Heart left ventricle (tissue), 16 donors: ENCODE measurements at regions not wholly inside any gene's neighbourhood (a gene's known extent, or its start where the extent isn't known, plus 50 kb on each side); places are given as distances from the start of the nearest gene placed in this dataset.

Experiments used
- ATAC-seq, 4 donors: fragments of 200-7000 bp; cut with Tn5 transposase; one replicate each; pipeline ENCODE4 v1.9.1; 2020 to 2022; ENCODE audit warnings: moderate library complexity in 4 of 4, mild to moderate bottlenecking in 3 of 4, moderate number of reproducible peaks in 1 of 4
- DNase-seq, 5 donors: peaks; one replicate each; pipeline ENCODE4 v3.0.0-alpha.2; 2020
- H3K27ac ChIP-seq, 12 donors: fragments of 200-600 bp; sonication (generic) in 4 of 12; one replicate each; pipeline versions ENCODE4 v1.5.0 to v1.8.0; 2016 to 2022; ENCODE audit warnings: mild to moderate bottlenecking in 2 of 12
- H3K27me3 ChIP-seq, 9 donors: fragments of 200-600 bp; sonication (generic) in 2 of 9; one replicate each; pipeline versions ENCODE4 v1.5.1 to v1.8.0; 2016 to 2022; ENCODE audit warnings: mild to moderate bottlenecking in 3 of 9
- H3K36me3 ChIP-seq, 9 donors: fragments of 200-600 bp; sonication (generic) in 2 of 9; one replicate each; pipeline versions ENCODE4 v1.5.0 to v1.8.0; 2018 to 2022; ENCODE audit warnings: mild to moderate bottlenecking in 2 of 9
- H3K4me1 ChIP-seq, 12 donors: fragments of 200-600 bp; sonication (generic) in 4 of 12; one replicate each; pipeline versions ENCODE4 v1.5.0 to v1.8.0; 2016 to 2022; ENCODE audit warnings: mild to moderate bottlenecking in 3 of 12
- H3K4me3 ChIP-seq, 12 donors: fragments of 200-600 bp; sonication (generic) in 4 of 12; one replicate each; pipeline versions ENCODE4 v1.5.0 to v1.8.0; 2017 to 2022; ENCODE audit warnings: mild to moderate bottlenecking in 9 of 12, moderate library complexity in 4 of 12
- H3K9me3 ChIP-seq, 12 donors: fragments of 200-600 bp; sonication (generic) in 4 of 12; one replicate each; pipeline versions ENCODE4 v1.5.0 to v1.8.0; 2016 to 2022; ENCODE audit warnings: mild to moderate bottlenecking in 1 of 12
- CTCF ChIP-seq, 12 donors: fragments of 200-600 bp; sonication (generic) in 4 of 12; IDR thresholded peaks; one replicate each; pipeline versions ENCODE4 v1.5.0 to v1.8.0; 2018 to 2022; ENCODE audit warnings: antibody characterized with exemption in 12 of 12, mild to moderate bottlenecking in 5 of 12
- POLR2A ChIP-seq, 2 donors: fragments of 450-650 bp; IDR thresholded peaks; one replicate each; pipeline ENCODE4 v1.6.1; 2017; ENCODE audit warnings: antibody characterized with exemption in 2 of 2, mild to moderate bottlenecking in 2 of 2, moderate library complexity in 2 of 2
- WGBS, 4 donors: extraction: QIAGEN DNeasy Blood & Tissue Kit in 2 of 4; methylation state at CpG; one replicate each; pipeline versions ENCODE4 v1.1.5 to v1.1.7; 2013 to 2018; 5-methylcytosine and 5-hydroxymethylcytosine counted together
- intact Hi-C, 10 donors: fragments of 100-400 bp; cut with DNase I; formaldehyde crosslinking; loops; one replicate each; pipeline versions ENCODE4 v1.11.1 to v1.14.2; 2022
- donor health status: ischemic (EF 13 %, LVEDD 7.1; RV severe dilation, severe dysfunction).
- donor health status: healthy with polysubstance abuse.
- donor health status: DM: no; HTN: yes; CAD: no.
- donor health status: DM: no; HTN: no; CAD: no.
- donor health status: ischemic (EF 25% LVEDD 6.9; RV normal size, moderate dysfunction).
- donor health status: ischemic (EF 25% LVEDD 5.7; RV mildly dilated, moderate dysfunction).
- donor health status: healthy.
- donor health status: DM: yes; HTN: yes; CAD: no.
- donor health status: ischemic (EF 35%, LVEDD 5.7; RV mildly dilated, moderate dysfunction).
- donor health status: nonischemic (EF 11% LVEDD 7.7; RV severe dilation, severe dysfunction).
- donor health status: DM: yes; HTN: yes; CAD: no.
- donor health status: PGD.
- donor health status: ischemic (EF 29% LVEDD 5.4; RV normal size, mild dysfunction).
- donor health status: nonischemic (EF 23%, LVEDD 6.1; RV moderate dilation, normal function).

- ATAC-seq (peak in 3 of 4 donors; percentile 69 to 88 (median 71)), DNase-seq (no peak)
- Histone ChIP-seq H3K27me3 (peaks cover 0 to 4% (median 0%) of the 10 kb centered on the region in 9 donors), H3K4me1 (no peaks in the 10 kb centered on the region), H3K4me3 (no peak overlapping the region), H3K27ac (peak overlapping the region in 1 of 12 donors; percentile 29), H3K36me3 (no peaks in the 10 kb centered on the region), H3K9me3 (peaks cover 0 to 12% (median 2%) of the 10 kb centered on the region in 12 donors)
- WGBS, 4 donors: 53 to 64% (median 59%) methylated on average over 2 of the region's 2 CpGs
- intact Hi-C loops: no loop called here
- no peak for TF ChIP-seq CTCF (IDR thresholded peaks at IDR 0.05)
- TF ChIP-seq POLR2A (IDR thresholded peaks at IDR 0.05): no peak
These were observed 171.5 kb upstream of the ADCY1 start for GRCh38 chr7:45402480-45403218.

- TF ChIP-seq POLR2A (IDR thresholded peaks at IDR 0.05) (no peak), CTCF (IDR thresholded peaks at IDR 0.05) (no peak)
- H3K9me3 ChIP-seq: peaks cover 0 to 12% (median 2%) of the 10 kb centered on the region in 12 donors
- H3K36me3 ChIP-seq: no peaks in the 10 kb centered on the region
- H3K4me1 ChIP-seq: no peaks in the 10 kb centered on the region
- peaks cover 0 to 4% (median 0%) of the 10 kb centered on the region in 9 donors for H3K27me3 ChIP-seq
- WGBS, 4 donors: 70 to 81% (median 74%) methylated on average over 2 of the region's 2 CpGs
- no peak overlapping the region for H3K27ac ChIP-seq
- H3K4me3 ChIP-seq: no peak overlapping the region
- ATAC-seq: no peak
- intact Hi-C loops: no loop called here
- no peak for DNase-seq
These were observed 169.5 kb upstream of the ADCY1 start for GRCh38 chr7:45404622-45405021.

- intact Hi-C loops: no loop called here
- H3K36me3 ChIP-seq: no peaks in the 10 kb centered on the region
- H3K27me3 ChIP-seq: peaks cover 0 to 4% (median 0%) of the 10 kb centered on the region in 9 donors
- TF ChIP-seq CTCF (IDR thresholded peaks at IDR 0.05): no peak
- no peak for TF ChIP-seq POLR2A (IDR thresholded peaks at IDR 0.05)
- WGBS, 4 donors: 73 to 77% (median 77%) methylated on average over 27 of the region's 27 CpGs
- H3K4me1 ChIP-seq: no peaks in the 10 kb centered on the region
- no peak overlapping the region for H3K27ac ChIP-seq
- ATAC-seq (no peak), DNase-seq (no peak)
- H3K4me3 ChIP-seq: no peak overlapping the region
- H3K9me3 ChIP-seq: peaks cover 0 to 26% (median 2%) of the 10 kb centered on the region in 12 donors
These were observed 166.3 kb upstream of the ADCY1 start for GRCh38 chr7:45407730-45408408.

GRCh38 chr7:45408409-45408737 is 165.8 kb upstream of the ADCY1 start:
- TF ChIP-seq CTCF (IDR thresholded peaks at IDR 0.05): no peak
- no peak for TF ChIP-seq POLR2A (IDR thresholded peaks at IDR 0.05)
- no peak overlapping the region for H3K4me3 ChIP-seq
- H3K27me3 ChIP-seq: peaks cover 0 to 4% (median 0%) of the 10 kb centered on the region in 9 donors
- intact Hi-C loops: no loop called here
- WGBS, 4 donors: 81 to 91% (median 87%) methylated on average over 5 of the region's 5 CpGs
- no peak for DNase-seq
- H3K4me1 ChIP-seq: no peaks in the 10 kb centered on the region
- ATAC-seq: no peak
- no peaks in the 10 kb centered on the region for H3K36me3 ChIP-seq
- peaks cover 0 to 25% (median under 1%) of the 10 kb centered on the region in 12 donors for H3K9me3 ChIP-seq
- no peak overlapping the region for H3K27ac ChIP-seq
